Spleen (tissue), 7 donors: ENCODE measurements at regions not wholly inside any gene's neighbourhood (a gene's known extent, or its start where the extent isn't known, plus 50 kb on each side); places are given as distances from the start of the nearest gene placed in this dataset.

Source experiments
- POLR2A ChIP-seq, 3 donors: fragments of 450-650 bp; IDR thresholded peaks; one replicate each; pipeline ENCODE4 v1.5.1; 2017; ENCODE audit warnings: antibody characterized with exemption in 3 of 3, mild to moderate bottlenecking in 1 of 3
- POLR2AphosphoS5 ChIP-seq, 3 donors: sonication (generic); formaldehyde crosslinking; IDR thresholded peaks; one replicate each; pipeline ENCODE4 v1.5.1; 2017; ENCODE audit warnings: antibody characterized with exemption in 3 of 3
- TF ChIP-seq, protein P1 (sequence below), 11 experiments: fragments of 200-600 bp in 7 of 11; fragments of 450-650 bp in 4 of 11; sonication (generic) in 4 of 11; IDR thresholded peaks in 8 of 11; conservative IDR thresholded peaks in 3 of 11; 1 replicate in 7 of 11; 2 replicates in 4 of 11; pipeline versions ENCODE4 v1.4.0 to v1.8.0; 2016 to 2021; ENCODE audit warnings: antibody characterized with exemption in 11 of 11, inconsistent platforms in 4 of 11, mild to moderate bottlenecking in 1 of 11
- donor health status: DM: no; HTN: no; CAD: no; lungs with moderate emphysema.
- donor health status: DM: no; HTN: no; CAD: no.
- donor health status: DM: no; HTN: no; CAD: no.

DNA sequence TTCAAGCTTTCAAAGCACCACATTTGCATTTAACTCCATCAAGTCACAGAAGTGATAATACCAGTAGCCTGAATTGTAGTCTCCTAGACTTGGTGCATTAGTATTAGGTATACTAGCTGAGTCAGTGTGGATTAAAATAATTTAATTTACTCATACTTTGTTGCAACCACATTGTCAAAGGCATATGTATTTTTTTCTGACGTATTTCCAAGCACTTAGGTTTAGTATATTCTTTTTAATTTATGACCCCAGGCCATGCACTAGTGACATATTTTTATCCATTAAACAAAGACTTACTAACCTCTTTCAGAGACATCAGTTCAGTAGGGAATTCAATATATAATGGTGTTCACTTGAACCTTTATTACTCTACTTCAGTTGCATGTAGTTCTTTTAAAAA is 1894.5 kb downstream of the NCAM2 start:
- TF ChIP-seq, protein P1, sequence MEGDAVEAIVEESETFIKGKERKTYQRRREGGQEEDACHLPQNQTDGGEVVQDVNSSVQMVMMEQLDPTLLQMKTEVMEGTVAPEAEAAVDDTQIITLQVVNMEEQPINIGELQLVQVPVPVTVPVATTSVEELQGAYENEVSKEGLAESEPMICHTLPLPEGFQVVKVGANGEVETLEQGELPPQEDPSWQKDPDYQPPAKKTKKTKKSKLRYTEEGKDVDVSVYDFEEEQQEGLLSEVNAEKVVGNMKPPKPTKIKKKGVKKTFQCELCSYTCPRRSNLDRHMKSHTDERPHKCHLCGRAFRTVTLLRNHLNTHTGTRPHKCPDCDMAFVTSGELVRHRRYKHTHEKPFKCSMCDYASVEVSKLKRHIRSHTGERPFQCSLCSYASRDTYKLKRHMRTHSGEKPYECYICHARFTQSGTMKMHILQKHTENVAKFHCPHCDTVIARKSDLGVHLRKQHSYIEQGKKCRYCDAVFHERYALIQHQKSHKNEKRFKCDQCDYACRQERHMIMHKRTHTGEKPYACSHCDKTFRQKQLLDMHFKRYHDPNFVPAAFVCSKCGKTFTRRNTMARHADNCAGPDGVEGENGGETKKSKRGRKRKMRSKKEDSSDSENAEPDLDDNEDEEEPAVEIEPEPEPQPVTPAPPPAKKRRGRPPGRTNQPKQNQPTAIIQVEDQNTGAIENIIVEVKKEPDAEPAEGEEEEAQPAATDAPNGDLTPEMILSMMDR (IDR thresholded peaks at IDR 0.05 in 8 of 11, conservative IDR thresholded peaks at IDR 0.05 in 3 of 11) = no peak
- TF ChIP-seq POLR2A (IDR thresholded peaks at IDR 0.05) = no peak
- no peak for TF ChIP-seq POLR2AphosphoS5 (IDR thresholded peaks at IDR 0.05)
